ENCODE measurements at regions not wholly inside any gene's neighbourhood (a gene's known extent, or its start where the extent isn't known, plus 50 kb on each side); places are given as distances from the start of the nearest gene placed in this dataset.
"Not testable (repeated sequence)": the region's sequence is repeated elsewhere in the genome, so short reads cannot be mapped to it uniquely, and the experiment has no call there.

DNA sequence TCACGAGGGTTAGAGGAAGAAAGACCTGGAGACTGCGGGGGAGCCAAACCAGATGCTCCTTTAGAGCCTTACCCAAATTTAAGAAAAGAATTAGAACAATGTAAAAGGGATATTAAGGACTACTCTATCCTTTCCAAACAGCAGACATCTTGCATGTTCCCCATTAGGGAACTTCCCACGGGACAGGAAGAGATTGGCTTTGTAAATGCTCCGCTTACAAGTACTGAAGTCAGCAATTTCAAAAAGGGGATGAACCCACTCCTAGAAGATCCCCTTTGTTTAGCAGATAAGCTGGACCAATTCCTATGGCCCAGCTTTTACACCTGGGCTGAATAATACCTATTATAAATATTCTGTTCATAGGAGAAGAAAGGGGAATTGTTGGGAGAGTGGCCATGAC, 74.2 kb downstream of the APOBEC1 start:
- H3K27ac ChIP-seq, result no peak overlapping the region
- 25 to 100% (median 80%) methylated on average over 1 to 4 of the region's 4 CpGs; no CpG with 5 or more reads in 1 of the 10 experiments for WGBS, 10 experiments
- H3K4me3 ChIP-seq, result no peak overlapping the region
- in situ Hi-C loops (cut with MboI; ENCODE audit: low pct_unique_long_range_greater_than_20kb in 2 of 9, low sequenced_read_pairs in 9 of 9, unreplicated experiment in 9 of 9), result no loop called here
- no peaks in the 10 kb centered on the region for H3K4me1 ChIP-seq (replicated peaks in 1 of 2)
- ATAC-seq (replicated peaks in 6 of 8), result no peak

DNA sequence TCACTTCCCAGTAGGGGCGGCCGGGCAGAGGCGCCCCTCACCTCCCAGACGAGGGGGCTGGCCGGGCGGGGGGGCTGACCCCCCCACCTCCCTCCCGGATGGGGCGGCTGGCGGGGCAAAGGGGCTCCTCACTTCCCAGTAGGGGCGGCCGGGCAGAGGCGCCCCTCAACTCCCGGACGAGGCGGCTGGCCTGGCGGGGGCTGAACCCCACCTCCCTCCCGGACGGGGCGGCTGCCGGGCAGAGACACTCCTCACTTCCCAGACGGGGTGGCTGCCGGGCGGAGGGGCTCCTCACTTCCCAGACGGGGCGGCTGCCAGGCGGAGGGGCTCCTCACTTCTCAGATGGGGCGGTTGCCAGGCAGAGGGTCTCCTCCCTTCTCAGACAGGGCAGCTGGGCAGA, 75.6 kb downstream of the APOBEC1 start:
- WGBS, 10 experiments, result no CpG with 5 or more reads among the region's 27 CpGs
- in situ Hi-C loops (cut with MboI; ENCODE audit: low pct_unique_long_range_greater_than_20kb in 2 of 9, low sequenced_read_pairs in 9 of 9, unreplicated experiment in 9 of 9); H3K27ac ChIP-seq; H3K4me1 ChIP-seq (replicated peaks in 1 of 2); H3K4me3 ChIP-seq; ATAC-seq (replicated peaks in 6 of 8): not testable (repeated sequence)

DNA sequence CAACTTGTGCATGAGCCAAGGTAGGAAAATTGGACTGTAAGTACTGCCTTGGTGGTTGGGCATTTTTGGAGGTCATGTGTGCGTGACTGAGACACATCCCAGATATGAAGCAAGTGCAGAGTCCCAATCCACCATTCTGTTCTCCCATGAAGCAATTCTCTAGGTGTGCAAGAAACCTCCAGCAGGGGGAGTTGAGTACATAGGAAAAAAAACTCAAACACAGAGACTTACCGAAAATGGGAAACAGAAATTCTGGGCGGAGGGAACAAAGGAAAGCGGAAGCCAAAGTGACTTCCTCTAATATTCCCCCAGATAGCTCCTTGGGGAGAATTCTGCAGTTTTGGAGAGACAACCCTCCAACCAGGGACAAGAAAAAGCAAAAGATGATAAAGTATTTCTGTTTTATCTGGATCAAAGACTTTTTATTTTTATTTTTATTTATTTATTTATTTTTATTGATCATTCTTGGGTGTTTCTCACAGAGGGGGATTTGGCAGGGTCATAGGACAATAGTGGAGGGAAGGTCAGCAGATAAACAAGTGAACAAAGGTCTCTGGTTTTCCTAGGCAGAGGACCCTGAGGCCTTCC, 76.9 kb downstream of the APOBEC1 start:
- 24 to 90% (median 67%) methylated on average over 1 to 4 of the region's 4 CpGs; no CpG with 5 or more reads in 5 of the 10 experiments for WGBS, 10 experiments
- H3K4me3 ChIP-seq; in situ Hi-C loops (cut with MboI; ENCODE audit: low pct_unique_long_range_greater_than_20kb in 2 of 9, low sequenced_read_pairs in 9 of 9, unreplicated experiment in 9 of 9); H3K27ac ChIP-seq; H3K4me1 ChIP-seq (replicated peaks in 1 of 2): not testable (repeated sequence)
- ATAC-seq (replicated peaks in 6 of 8), result peak in 3 of 8 experiments; percentile 63 to 86 (median 78)

DNA sequence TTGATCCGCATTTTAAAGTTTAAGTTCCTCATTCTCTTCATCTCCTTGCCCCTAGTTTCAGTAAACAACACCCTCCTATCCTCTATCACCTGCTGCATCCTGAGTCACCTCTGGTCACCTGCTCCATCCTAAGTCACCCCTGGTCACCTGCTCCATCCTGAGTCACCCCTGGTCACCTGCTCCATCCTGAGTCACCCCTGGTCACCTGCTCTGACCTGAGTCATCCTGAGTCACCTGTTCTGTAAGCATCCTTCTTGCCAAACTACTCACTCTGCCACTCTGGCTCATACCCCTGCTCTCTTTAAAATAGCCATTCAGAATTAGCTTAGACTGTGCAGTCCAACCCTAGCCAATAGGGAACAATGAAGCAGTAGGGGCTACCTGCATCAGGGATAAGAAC, 80.6 kb upstream of the CD163 start:
- ATAC-seq (replicated peaks in 6 of 8); H3K4me1 ChIP-seq (replicated peaks in 1 of 2); in situ Hi-C loops (cut with MboI; ENCODE audit: low pct_unique_long_range_greater_than_20kb in 2 of 9, low sequenced_read_pairs in 9 of 9, unreplicated experiment in 9 of 9); H3K4me3 ChIP-seq; H3K27ac ChIP-seq: not testable (repeated sequence)
- WGBS, 10 experiments, result 0 to 100% (median 80%) methylated on average over 1 of the region's 1 CpG; no CpG with 5 or more reads in 1 of the 10 experiments

DNA sequence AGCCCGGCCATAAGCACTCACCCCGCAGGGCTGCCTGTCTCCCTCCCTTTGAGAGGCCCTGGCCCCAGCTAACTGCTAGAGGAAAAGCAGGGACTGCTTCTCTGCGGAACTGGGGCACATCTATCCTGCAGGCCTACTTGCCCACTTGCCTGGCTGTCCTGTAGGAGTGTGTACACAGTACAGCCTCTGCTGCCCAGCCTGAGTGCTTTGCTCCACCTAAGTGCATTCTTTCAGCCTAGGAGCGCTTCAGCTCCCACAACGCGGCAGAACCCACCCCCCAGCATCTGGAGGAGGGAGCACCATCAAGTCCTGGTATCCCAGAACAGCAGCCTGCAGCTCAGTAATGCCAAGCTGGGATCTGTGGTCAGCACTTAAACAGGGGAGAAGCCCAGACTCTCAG, 79.9 kb upstream of the CD163 start:
- no peak overlapping the region for H3K4me3 ChIP-seq
- H3K4me1 ChIP-seq (replicated peaks in 1 of 2), result no peaks in the 10 kb centered on the region
- WGBS, 10 experiments, result 19 to 100% (median 74%) methylated on average over 1 to 3 of the region's 6 CpGs; no CpG with 5 or more reads in 4 of the 10 experiments
- ATAC-seq (replicated peaks in 6 of 8), result no peak
- no peak overlapping the region for H3K27ac ChIP-seq
- in situ Hi-C loops (cut with MboI; ENCODE audit: low pct_unique_long_range_greater_than_20kb in 2 of 9, low sequenced_read_pairs in 9 of 9, unreplicated experiment in 9 of 9), result no loop called here

DNA sequence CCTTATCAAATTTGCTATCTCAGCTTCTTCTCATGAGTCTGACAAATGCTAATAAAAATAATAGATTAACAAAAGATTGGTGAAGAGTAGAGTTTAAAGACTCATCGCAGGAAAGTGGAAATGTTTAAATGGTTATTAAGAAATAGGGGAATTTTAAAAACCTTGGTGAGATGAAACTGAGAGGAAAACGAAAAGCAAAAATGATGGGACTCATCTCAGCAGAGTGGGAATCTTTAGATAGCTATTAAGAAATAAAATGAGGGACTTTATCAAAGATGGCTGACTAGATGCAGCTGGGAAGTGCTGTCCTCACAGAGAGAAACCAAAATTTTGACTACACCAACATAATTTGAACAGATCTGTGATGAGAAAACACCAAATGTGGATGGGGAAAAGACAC, 79.2 kb upstream of the CD163 start:
- 29 to 80% (median 41%) methylated on average over 1 to 2 of the region's 2 CpGs; no CpG with 5 or more reads in 1 of the 10 experiments for WGBS, 10 experiments
- Histone ChIP-seq H3K27ac (no peak overlapping the region), H3K4me1 (replicated peaks in 1 of 2) (no peaks in the 10 kb centered on the region), H3K4me3 (no peak overlapping the region)
- ATAC-seq (replicated peaks in 6 of 8), result no peak
- in situ Hi-C loops (cut with MboI; ENCODE audit: low pct_unique_long_range_greater_than_20kb in 2 of 9, low sequenced_read_pairs in 9 of 9, unreplicated experiment in 9 of 9), result no loop called here

DNA sequence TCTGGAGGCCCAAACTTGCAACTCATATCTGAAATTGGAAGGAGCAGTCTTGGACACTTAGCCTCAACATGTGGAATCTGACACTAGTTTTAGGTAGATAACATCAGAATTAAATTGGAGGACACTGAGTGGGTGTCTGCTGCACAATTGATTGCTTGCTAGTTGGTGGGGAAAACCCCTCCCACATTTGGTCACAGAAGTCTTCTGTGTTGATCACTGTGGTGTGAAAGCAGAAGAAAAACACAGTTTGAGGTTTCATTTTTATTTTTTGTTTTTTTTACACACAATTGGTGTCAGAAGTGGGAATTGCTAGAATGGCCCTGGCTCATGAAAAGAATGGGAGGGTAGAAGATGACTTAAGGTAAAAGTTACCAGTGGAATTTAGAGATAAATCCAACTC, 78.0 kb upstream of the CD163 start:
- in situ Hi-C loops (cut with MboI; ENCODE audit: low pct_unique_long_range_greater_than_20kb in 2 of 9, low sequenced_read_pairs in 9 of 9, unreplicated experiment in 9 of 9), result no loop called here
- Histone ChIP-seq H3K4me3 (no peak overlapping the region), H3K4me1 (replicated peaks in 1 of 2) (no peaks in the 10 kb centered on the region), H3K27ac (no peak overlapping the region)
- no peak for ATAC-seq (replicated peaks in 6 of 8)

DNA sequence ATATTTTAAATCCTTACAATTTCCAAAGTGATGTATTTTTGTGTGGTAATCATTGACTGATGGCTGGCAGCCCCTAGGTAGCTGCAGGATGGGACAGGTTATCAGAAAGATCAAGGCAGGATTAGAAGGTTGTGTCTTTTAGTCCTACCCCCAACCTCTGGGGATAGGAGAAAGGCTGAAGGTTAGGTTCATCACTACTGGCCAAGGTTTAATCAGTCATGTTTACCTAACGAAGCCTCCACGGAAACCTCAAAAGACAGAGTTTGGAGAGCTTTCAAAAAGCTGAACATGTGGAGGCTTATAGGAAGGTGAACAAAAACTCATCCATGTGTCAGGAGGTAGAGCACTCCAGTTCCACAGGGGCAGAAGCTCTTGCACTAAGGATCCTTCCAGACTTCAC, 77.5 kb upstream of the CD163 start:
- in situ Hi-C loops (cut with MboI; ENCODE audit: low pct_unique_long_range_greater_than_20kb in 2 of 9, low sequenced_read_pairs in 9 of 9, unreplicated experiment in 9 of 9), result no loop called here
- Histone ChIP-seq H3K4me3 (no peak overlapping the region), H3K27ac (no peak overlapping the region), H3K4me1 (replicated peaks in 1 of 2) (no peaks in the 10 kb centered on the region)
- no peak for ATAC-seq (replicated peaks in 6 of 8)
- WGBS, 10 experiments, result 0 to 43% (median 20%) methylated on average over 1 to 2 of the region's 2 CpGs

DNA sequence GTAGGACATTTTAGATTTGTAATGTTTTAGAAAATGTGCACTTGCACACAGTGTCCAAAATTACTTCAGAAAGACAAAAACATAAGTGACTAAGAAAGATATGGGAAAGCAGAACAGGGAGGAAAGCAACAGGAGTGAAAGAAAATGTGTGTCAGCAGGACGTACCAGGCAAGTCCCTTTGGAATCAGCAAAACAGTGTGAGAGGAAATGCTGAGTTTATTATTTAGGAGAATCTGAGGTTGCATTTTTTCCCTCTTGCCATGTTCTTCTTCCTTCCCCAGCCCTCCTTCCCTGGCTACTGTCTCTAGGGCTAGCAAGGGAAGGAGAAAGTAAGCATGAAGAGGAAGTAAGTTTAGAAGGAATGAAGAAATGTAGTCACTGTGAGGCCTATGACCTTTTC, 67.7 kb upstream of the CD163 start:
- Histone ChIP-seq H3K27ac (no peak overlapping the region), H3K4me3 (no peak overlapping the region), H3K4me1 (replicated peaks in 1 of 2) (no peaks in the 10 kb centered on the region)
- no peak for ATAC-seq (replicated peaks in 6 of 8)
- 17 to 79% (median 56%) methylated on average over 1 of the region's 1 CpG; no CpG with 5 or more reads in 3 of the 10 experiments for WGBS, 10 experiments
- in situ Hi-C loops (cut with MboI; ENCODE audit: low pct_unique_long_range_greater_than_20kb in 2 of 9, low sequenced_read_pairs in 9 of 9, unreplicated experiment in 9 of 9), result no loop called here

DNA sequence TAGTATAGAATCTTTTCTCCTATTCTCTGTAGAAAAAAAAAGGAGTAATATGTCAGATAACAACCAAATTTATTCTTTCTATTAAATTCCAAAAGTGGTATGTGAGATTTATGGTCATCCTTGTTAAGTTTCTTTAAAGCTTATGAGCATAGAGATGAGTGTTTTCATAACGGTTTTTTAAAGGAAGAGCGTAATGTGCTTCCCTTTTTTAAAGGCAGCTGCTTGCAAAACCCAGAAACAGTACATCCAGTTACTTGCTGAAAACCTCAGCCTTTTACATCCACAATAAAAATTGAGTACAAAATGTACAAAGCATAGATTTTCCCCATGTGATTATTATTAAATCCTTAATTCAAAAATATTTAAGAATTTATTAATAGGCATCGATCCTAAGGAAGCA, 53.6 kb upstream of the CD163 start:
- Histone ChIP-seq H3K4me1 (replicated peaks in 1 of 2) (no peaks in the 10 kb centered on the region), H3K4me3 (no peak overlapping the region), H3K27ac (no peak overlapping the region)
- ATAC-seq (replicated peaks in 6 of 8), result no peak
- in situ Hi-C loops (cut with MboI; ENCODE audit: low pct_unique_long_range_greater_than_20kb in 2 of 9, low sequenced_read_pairs in 9 of 9, unreplicated experiment in 9 of 9), result no loop called here
- 33 to 93% (median 75%) methylated on average over 1 to 3 of the region's 3 CpGs for WGBS, 10 experiments

DNA sequence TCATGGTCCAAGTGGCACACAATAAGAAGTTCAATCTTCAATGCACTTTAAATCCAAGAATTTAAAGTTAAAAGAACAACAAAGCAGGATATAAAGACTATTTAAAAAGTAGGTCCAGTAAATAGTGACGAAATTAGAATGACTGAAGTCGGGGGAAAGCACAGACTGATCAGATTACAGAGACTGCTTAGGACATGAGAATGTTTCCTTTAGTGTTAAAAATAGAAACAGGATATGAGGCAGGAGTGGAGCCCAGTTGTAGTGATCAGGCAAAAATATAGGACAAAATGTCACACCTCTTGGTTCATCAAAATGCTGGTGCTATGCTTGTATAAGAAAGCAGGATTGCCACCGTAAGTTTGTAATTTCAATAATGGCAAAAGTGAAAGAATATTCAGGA, 52.2 kb upstream of the CD163 start:
- in situ Hi-C loops (cut with MboI; ENCODE audit: low pct_unique_long_range_greater_than_20kb in 2 of 9, low sequenced_read_pairs in 9 of 9, unreplicated experiment in 9 of 9), result no loop called here
- peak in 2 of 8 experiments; percentile 76 to 100 for ATAC-seq (replicated peaks in 6 of 8)
- Histone ChIP-seq H3K4me1 (replicated peaks in 1 of 2) (no peaks in the 10 kb centered on the region), H3K4me3 (no peak overlapping the region), H3K27ac (no peak overlapping the region)
- WGBS, 10 experiments, result 13 to 90% (median 55%) methylated on average over 2 to 3 of the region's 3 CpGs

DNA sequence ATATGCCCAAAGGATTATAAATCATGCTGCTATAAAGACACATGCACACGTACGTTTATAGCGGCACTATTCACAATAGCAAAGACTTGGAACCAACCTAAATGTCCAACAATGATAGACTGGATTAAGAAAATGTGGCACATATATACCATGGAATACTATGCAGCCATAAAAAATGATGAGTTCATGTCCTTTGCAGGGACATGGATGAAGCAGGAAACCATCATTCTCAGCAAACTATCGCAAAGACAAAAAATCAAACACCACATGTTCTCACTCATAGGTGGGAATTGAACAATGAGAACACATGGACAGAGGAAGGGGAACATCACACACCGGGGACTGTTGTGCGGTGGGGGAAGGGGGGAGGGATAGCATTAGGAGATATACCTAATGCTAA, 51.3 kb upstream of the CD163 start:
- 100% methylated on average over 1 of the region's 6 CpGs; no CpG with 5 or more reads in 9 of the 10 experiments for WGBS, 10 experiments

More for the DNA sequence above, 51.3 kb upstream of the CD163 start:
- H3K27ac ChIP-seq; H3K4me1 ChIP-seq (replicated peaks in 1 of 2); ATAC-seq (replicated peaks in 6 of 8); in situ Hi-C loops (cut with MboI; ENCODE audit: low pct_unique_long_range_greater_than_20kb in 2 of 9, low sequenced_read_pairs in 9 of 9, unreplicated experiment in 9 of 9); H3K4me3 ChIP-seq: not testable (repeated sequence)

Data from motor neuron (in vitro differentiated cells).